ENCODE measurements at regions not wholly inside any gene's neighbourhood (a gene's known extent, or its start where the extent isn't known, plus 50 kb on each side); places are given as distances from the start of the nearest gene placed in this dataset.

- Histone ChIP-seq H3F3A (ENCODE audit: control insufficient read depth, insufficient read depth) (no peaks in the 10 kb centered on the region), H3K27me3 (ENCODE audit: control insufficient read depth, low read length) (no peaks in the 10 kb centered on the region)
These were observed 222.8 kb upstream of the NRP1 start for GRCh38 chr10:33557313-33557712.

GRCh38 chr10:33556620-33557019 lies 222.2 kb upstream of the NRP1 start:
- no peaks in the 10 kb centered on the region for H3K79me2 ChIP-seq (ENCODE audit: control insufficient read depth, low read length)
- H3F3A ChIP-seq (ENCODE audit: control insufficient read depth, insufficient read depth): no peaks in the 10 kb centered on the region

More at GRCh38 chr10:33557313-33557712, 222.8 kb upstream of the NRP1 start:
- Histone ChIP-seq H3K4me2 (ENCODE audit: low read length) (no peak overlapping the region), H3K4me3 (ENCODE audit: low read length) (no peak overlapping the region), H3K9me3 (ENCODE audit: control insufficient read depth, insufficient read depth, low read length) (no peaks in the 10 kb centered on the region), H3K79me2 (ENCODE audit: control insufficient read depth, low read length) (no peaks in the 10 kb centered on the region), H3K36me3 (ENCODE audit: control insufficient read depth, low read length) (no peaks in the 10 kb centered on the region), H3K27ac (ENCODE audit: low read depth, low read length) (no peak overlapping the region), H3K4me1 (ENCODE audit: control insufficient read depth, low read length) (no peaks in the 10 kb centered on the region), H4K20me1 (ENCODE audit: control insufficient read depth, insufficient read depth, low read depth, low read length) (no peaks in the 10 kb centered on the region), H3K9me2 (replicated peaks; ENCODE audit: control insufficient read depth, low read length) (no peaks in the 10 kb centered on the region)
- no peak for TF ChIP-seq CTCF (IDR thresholded peaks at IDR 0.05; ENCODE audit: low read depth, low read length, poor library complexity, severe bottlenecking)
- no peak for TF ChIP-seq EZH2phosphoT487 (IDR thresholded peaks at IDR 0.05; ENCODE audit: borderline replicate concordance, low read length)

GRCh38 chr10:33556103-33556502 lies 221.6 kb upstream of the NRP1 start:
- TF ChIP-seq EZH2phosphoT487 (IDR thresholded peaks at IDR 0.05; ENCODE audit: borderline replicate concordance, low read length): no peak
- no peaks in the 10 kb centered on the region for H3K4me1 ChIP-seq (ENCODE audit: control insufficient read depth, low read length)
- no peaks in the 10 kb centered on the region for H3K27me3 ChIP-seq (ENCODE audit: control insufficient read depth, low read length)
- H3K4me2 ChIP-seq (ENCODE audit: low read length): no peak overlapping the region
- no peaks in the 10 kb centered on the region for H4K20me1 ChIP-seq (ENCODE audit: control insufficient read depth, insufficient read depth, low read depth, low read length)
- H3K4me3 ChIP-seq (ENCODE audit: low read length): no peak overlapping the region
- no peaks in the 10 kb centered on the region for H3F3A ChIP-seq (ENCODE audit: control insufficient read depth, insufficient read depth)
- H3K27ac ChIP-seq (ENCODE audit: low read depth, low read length): no peak overlapping the region
- H3K9me2 ChIP-seq (replicated peaks; ENCODE audit: control insufficient read depth, low read length): no peaks in the 10 kb centered on the region
- no peaks in the 10 kb centered on the region for H3K9me3 ChIP-seq (ENCODE audit: control insufficient read depth, insufficient read depth, low read length)
- H3K36me3 ChIP-seq (ENCODE audit: control insufficient read depth, low read length): no peaks in the 10 kb centered on the region
- no peaks in the 10 kb centered on the region for H3K79me2 ChIP-seq (ENCODE audit: control insufficient read depth, low read length)

More at GRCh38 chr10:33556620-33557019, 222.2 kb upstream of the NRP1 start:
- TF ChIP-seq EZH2phosphoT487 (IDR thresholded peaks at IDR 0.05; ENCODE audit: borderline replicate concordance, low read length): no peak
- no peak for TF ChIP-seq CTCF (IDR thresholded peaks at IDR 0.05; ENCODE audit: low read depth, low read length, poor library complexity, severe bottlenecking)
- H3K9me2 ChIP-seq (replicated peaks; ENCODE audit: control insufficient read depth, low read length): no peaks in the 10 kb centered on the region
- H3K27ac ChIP-seq (ENCODE audit: low read depth, low read length): no peak overlapping the region
- H3K27me3 ChIP-seq (ENCODE audit: control insufficient read depth, low read length): no peaks in the 10 kb centered on the region
- no peaks in the 10 kb centered on the region for H4K20me1 ChIP-seq (ENCODE audit: control insufficient read depth, insufficient read depth, low read depth, low read length)
- H3K4me3 ChIP-seq (ENCODE audit: low read length): no peak overlapping the region
- no peaks in the 10 kb centered on the region for H3K9me3 ChIP-seq (ENCODE audit: control insufficient read depth, insufficient read depth, low read length)
- no peaks in the 10 kb centered on the region for H3K36me3 ChIP-seq (ENCODE audit: control insufficient read depth, low read length)
- H3K4me1 ChIP-seq (ENCODE audit: control insufficient read depth, low read length): no peaks in the 10 kb centered on the region
- no peak overlapping the region for H3K4me2 ChIP-seq (ENCODE audit: low read length)

- Histone ChIP-seq H3K27me3 (ENCODE audit: control insufficient read depth, low read length) (no peaks in the 10 kb centered on the region), H3F3A (ENCODE audit: control insufficient read depth, insufficient read depth) (no peaks in the 10 kb centered on the region), H3K79me2 (ENCODE audit: control insufficient read depth, low read length) (no peaks in the 10 kb centered on the region), H3K4me2 (ENCODE audit: low read length) (no peak overlapping the region), H4K20me1 (ENCODE audit: control insufficient read depth, insufficient read depth, low read depth, low read length) (no peaks in the 10 kb centered on the region), H3K9me2 (replicated peaks; ENCODE audit: control insufficient read depth, low read length) (no peaks in the 10 kb centered on the region), H3K36me3 (ENCODE audit: control insufficient read depth, low read length) (no peaks in the 10 kb centered on the region), H3K4me3 (ENCODE audit: low read length) (no peak overlapping the region), H3K9me3 (ENCODE audit: control insufficient read depth, insufficient read depth, low read length) (no peaks in the 10 kb centered on the region), H3K27ac (ENCODE audit: low read depth, low read length) (no peak overlapping the region), H3K4me1 (ENCODE audit: control insufficient read depth, low read length) (no peaks in the 10 kb centered on the region)
- TF ChIP-seq EZH2phosphoT487 (IDR thresholded peaks at IDR 0.05; ENCODE audit: borderline replicate concordance, low read length): no peak
- TF ChIP-seq CTCF (IDR thresholded peaks at IDR 0.05; ENCODE audit: low read depth, low read length, poor library complexity, severe bottlenecking): no peak
These were observed 219.5 kb upstream of the NRP1 start for GRCh38 chr10:33553748-33554571.
